Stimulated activated CD4-positive, alpha-beta T cell treated with anti-CD3 and anti-CD28 coated beads, Interleukin-4, amount 100 ng/mL, for 24 hours (primary cell): ENCODE measurements at regions not wholly inside any gene's neighbourhood (a gene's known extent, or its start where the extent isn't known, plus 50 kb on each side); places are given as distances from the start of the nearest gene placed in this dataset.
"Not testable (repeated sequence)": the region's sequence is repeated elsewhere in the genome, so short reads cannot be mapped to it uniquely, and the experiment has no call there.

Source experiments
- DNase-seq: peaks from one replicate; pipeline ENCODE4 v3.0.0-alpha.2; 2020

DNA sequence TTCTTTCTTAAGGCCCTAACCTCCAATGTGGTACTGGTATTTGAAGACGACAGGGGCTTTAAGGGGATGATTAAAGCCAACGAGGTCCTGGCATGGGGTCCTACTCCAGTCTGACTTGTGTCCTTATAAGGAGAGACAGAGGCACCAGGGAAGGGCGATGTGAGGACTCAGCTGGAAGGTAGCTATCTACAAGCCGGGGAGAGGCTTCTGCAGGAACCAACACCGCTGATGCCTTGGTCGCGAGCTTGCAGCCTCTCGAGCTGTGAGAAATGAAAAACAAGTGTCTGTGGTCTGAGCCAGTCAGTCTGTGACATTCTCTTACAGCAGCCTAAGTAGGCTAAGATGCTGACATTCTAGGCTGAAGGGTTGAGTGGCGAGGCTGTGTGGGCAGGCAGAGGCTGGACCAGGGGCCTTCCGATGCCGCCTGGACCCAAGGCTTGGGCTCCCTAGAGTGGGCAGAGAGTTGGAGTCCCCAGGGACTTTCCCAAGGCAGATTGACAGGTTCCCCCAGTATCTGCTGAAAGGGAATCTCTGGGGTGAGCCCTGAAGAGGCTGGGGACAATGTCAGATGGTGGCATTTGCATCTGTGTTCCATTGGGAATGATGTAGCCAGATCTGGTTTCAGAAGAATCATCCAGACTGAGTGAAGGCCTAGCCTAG lies 322.9 kb upstream of the HS6ST1 start:
- no peak for DNase-seq

DNA sequence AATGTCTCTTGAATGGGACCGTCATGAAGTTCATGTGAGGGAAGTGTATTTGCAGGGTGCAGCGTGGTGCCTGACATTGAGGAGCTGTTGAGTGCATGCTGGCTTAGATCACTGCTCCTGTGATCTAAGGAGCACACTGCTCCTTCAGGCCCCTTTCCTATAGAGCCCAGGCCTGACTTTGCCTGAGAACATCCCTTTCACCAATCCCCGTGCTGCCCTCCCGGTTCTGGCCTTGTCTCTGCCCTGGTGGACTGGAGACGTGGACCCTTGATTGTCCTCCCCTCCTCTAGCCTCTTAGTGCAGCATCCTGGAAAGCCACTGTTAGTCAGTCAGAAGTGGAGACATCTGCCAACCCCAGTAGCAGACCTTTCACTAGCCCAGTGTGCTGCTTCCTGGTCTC lies 323.6 kb upstream of the HS6ST1 start:
- no peak for DNase-seq

DNA sequence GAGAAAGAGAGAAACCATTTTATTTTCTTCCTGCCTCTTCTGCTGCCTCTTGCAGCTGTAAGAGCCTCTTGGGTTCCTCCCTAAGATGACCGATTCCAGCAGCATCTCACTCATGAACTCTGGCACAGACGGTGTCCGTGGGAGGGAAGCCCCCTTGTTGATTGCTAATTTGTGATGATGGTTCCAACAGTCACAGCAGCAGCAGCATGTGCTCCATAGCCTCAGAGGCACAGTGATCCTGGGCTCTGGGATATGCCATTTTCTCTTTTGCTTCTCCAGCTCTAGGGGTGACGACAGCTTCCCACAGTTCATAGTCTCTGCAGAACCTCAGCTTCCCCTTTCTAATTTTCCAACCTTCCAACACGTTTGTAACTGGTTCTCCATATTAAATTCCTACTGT lies 324.2 kb upstream of the HS6ST1 start:
- no peak for DNase-seq

DNA sequence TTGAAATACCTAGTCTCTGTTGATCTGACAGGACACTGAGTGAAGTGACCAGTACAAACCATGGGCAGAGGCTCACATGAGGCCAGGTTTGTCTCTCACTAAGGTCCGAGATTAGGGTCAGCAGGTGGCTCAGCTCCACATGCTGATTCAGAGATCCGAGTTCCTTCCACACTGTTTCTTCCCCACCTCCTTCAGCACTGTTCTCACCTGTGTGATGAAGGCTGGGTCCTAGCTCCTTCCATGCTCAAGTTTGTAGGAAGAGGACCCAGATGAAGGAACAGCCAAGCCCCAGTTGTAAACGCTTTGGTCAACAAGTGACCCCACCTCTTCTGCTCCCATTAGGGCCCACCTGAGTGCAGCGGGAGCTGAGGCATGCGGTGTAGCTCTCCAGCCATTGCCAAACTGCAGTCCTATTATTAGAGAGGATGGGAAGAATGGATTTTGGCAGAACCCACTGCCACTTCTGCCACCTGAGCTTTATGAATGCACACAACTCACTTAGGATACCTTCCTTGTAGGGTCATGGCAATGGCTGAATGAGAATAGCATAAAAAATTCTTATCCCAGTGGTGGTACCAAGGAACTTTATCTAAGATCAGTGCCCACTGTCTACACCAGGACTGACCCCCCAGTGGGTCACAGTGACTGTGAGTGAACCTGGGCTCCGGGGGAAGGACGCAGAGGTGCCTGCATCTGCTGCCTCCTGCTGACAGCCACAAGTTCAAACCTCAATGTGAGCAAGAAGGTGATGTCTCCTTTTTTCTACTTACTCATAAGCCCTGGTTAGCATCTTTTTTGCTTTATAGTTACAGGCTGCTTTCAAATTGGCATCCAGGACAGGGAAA lies 324.8 kb upstream of the HS6ST1 start:
- DNase-seq: no peak

DNA sequence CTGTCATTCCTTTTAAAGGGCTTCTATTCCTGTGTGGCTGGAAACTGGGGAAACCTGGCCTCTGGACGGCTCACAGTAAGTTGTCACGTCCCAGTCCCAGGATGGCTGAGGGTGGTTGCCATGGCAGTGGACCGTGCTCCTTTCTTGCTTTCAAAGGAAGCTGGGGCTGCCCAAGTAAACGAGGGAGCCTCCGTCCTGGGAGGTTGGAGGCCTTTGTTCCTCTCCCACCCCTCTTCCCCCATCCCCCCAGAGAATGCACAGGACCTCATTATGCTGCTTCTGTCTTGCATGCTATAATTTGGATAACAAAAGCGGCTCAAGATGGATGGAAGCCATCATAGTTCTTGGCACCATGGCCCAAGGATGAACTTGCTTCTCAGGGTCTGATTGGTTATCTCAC lies 325.5 kb upstream of the HS6ST1 start:
- DNase-seq: no peak

DNA sequence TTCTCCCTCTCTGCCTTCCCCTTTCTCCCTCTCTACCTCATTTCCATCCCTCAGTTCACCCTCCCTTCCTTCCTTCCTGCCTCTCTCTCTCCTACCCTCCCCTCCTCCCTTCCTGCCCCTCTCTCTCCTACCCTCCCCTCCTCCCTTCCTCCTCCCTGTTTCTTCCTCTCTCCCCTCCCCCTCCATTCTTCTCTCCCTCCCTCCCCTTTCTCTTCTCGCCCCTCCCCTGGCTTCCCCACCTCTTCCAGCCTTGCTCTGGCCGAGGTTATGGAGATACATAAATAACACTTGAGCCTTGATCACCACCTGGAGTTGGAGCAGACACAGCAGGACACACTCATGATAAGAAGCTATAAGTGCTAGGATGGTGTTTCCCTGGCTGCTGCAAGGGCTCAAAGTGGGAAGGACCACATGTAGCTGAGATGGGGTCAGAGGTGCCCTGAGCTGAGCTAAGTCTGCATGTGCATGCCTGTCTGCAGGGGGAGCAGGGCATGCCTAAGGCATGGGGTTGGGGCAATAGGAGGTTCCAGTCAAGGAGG lies 326.1 kb upstream of the HS6ST1 start:
- DNase-seq: no peak

DNA sequence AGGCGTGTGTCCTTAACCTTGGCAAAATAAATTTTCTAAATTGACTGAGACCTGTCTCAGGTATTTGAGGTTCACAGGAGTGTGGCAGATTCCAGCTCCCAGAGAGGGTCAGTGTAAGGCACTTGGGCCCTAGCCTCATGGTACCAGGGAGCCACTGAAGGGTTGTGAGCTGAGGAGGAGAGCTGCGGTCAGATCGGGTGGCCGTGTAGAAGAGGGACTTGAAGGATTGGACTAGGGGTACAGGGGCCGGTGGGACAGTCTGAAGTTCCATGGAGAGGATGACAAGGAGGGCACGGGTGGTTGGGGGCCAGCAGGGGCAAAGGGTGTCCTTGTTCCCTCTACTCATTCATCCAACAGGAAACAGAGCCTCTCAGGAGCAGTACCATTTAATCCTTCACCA lies 327.0 kb upstream of the HS6ST1 start:
- DNase-seq: no peak

DNA sequence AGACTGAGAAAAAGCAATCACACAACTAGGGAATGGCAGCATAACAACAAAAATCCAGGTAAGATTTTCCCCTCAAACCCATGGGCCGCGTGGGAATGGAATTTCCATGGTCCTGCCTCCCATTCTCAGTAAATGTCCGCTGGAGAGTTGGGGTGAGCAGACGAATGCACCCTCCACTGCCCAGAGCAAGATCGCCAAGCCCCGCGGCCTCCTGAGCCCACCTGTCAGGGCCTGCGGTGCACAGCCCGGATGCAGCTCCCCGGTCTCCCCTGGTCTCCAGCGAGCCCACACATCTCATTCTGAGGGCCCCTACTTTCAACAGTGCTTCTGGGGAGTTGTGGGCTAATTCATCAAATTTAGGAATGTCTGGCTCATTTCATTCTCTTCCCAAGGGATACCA lies 327.4 kb upstream of the HS6ST1 start:
- no peak for DNase-seq

DNA sequence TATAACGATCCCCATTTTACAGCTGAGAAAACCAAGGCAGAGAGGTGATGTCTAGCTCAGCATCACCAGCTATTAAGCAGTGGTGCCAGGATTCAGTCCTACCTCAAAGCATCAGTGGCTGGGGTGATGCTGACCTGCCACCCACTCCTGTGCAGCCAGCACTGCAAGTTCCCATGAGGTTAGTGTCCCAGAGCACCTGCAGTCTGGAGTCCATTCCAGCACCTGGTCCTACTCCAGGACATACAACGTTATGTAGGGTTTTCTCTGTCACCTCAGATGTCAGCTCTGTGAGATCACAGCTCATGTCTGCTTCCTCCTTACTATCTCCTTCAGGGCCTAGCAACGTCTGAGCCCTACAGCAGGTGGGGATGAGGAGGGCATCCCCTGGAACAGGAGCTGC lies 328.0 kb upstream of the HS6ST1 start:
- DNase-seq: no peak

DNA sequence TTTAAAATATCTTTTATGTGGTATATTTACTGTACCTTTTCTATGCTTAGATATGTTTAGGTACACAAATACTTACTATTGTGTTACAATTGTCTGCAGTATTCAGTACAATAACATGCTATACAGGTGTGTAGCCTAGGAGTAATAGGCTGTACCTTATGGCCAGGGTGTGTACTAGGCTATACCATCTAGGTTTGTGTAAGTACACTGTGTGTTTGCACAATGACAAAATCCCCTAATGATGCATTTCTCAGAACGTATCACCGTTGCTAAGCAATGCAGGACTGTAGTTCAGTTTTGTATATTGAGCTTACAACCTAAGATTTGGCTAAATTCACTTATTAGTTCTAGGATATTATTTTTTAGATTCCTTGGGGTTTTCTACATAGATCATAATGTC lies 332.3 kb upstream of the HS6ST1 start:
- DNase-seq: no peak

DNA sequence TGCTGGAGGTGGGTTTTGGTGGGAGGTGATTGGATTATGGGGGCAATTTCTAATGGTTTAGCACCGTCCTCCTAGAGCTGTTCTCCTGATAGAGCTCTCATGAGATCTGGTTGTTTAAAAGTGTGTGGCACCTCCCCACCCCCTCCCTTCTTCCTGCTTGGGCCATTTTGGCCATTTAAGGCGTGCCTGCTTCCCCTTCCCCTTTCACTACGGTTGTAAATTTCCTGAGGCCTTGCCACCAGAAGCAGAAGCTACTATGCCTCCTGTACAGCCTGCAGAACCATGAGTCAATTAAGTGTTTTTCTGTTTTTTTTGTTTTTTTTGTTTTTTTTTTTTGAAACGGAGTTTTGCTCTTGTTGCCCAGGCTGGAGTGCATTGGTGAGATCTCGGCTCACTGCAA lies 335.7 kb upstream of the HS6ST1 start:
- no peak for DNase-seq

DNA sequence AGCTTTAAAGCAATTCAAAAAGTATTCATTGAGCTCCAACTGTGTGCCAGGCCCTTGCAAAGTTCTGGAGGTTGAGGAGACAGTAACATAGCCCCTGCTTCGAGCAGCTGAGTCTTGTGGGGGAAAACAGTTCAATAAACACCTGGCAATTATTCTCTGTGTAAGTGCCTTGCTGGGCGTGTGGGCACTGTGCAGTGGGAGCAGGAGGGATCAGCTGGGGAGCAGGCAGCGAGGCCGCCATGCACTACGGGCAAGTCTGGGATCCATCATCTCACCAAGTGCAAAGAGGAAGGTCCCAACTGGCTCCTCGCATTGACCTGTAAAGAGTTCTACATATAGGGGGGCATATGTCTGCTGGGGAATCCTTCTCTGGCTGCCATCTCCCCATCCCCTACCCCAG lies 342.2 kb upstream of the HS6ST1 start:
- no peak for DNase-seq

DNA sequence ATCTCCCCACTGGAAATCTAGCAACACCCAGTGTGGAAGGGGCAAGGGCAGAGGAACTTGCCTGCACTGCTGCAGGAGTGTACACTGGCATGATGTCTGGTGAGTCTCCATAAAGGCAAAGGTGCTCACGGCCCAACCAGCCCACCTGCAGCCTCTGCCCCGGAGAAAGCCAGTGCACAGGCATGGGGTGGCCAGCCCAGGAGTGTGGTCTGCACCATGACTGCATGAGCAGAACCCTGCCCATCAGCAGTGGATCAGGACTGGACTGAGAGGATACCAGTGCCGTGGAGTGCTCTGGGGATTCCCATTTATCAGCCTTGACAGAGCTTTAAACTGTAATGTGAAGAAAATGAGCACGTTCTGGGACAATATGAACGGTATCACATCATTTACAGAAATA lies 342.6 kb upstream of the HS6ST1 start:
- DNase-seq: no peak

DNA sequence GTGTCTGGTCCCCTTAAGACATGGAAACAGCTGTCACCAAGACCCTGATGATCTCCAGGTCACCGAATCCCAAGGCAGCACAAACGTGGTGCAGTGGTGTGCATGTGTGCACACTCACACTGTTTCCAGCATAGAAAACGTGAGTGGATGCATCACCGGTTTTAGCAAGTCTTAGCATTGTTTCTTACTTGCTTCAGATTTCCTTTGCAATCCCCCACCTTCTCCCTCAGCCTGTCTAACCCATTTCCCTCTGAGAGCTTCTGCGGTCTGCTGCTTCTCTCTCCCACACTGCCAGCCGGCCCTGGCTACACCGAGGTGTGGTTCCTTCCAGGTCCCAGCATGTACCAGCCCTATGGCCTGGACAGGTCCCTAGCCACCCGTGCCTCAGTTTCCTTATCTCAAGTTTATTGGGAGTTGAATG lies 343.4 kb upstream of the HS6ST1 start:
- no peak for DNase-seq

DNA sequence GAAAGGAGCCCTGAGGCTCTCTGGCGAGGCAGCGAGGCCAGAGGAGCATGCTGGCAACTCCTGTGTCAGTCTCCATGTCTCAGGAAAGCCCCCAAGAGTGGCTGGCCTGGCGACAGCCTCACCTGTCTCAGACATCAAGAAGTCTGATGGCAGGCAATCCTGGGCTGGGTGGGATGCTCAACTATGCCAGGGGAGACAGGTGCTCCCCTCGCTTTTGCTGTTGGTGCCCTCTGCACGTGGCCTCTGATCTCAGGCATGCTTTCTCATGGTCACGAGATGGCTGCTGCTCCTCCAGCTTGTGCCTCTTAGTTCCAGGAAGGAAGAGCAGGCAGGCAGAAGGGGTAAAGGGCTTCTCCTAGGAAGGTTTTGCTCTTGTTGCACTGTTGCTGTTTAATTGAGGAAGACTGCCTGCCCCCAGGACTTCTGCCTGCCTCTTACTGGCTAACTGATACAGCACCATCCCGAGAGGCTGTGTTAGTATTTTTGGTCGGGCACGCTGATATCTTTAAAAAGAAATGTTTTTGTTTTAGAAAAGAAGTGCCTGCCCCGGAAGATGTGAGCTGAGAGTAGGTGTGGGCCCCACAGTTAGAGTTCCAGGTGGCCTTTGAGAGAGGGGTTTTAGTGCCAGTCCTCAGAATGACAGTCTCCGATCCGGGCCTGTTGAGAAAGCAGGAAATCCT lies 344.8 kb upstream of the HS6ST1 start:
- no peak for DNase-seq

DNA sequence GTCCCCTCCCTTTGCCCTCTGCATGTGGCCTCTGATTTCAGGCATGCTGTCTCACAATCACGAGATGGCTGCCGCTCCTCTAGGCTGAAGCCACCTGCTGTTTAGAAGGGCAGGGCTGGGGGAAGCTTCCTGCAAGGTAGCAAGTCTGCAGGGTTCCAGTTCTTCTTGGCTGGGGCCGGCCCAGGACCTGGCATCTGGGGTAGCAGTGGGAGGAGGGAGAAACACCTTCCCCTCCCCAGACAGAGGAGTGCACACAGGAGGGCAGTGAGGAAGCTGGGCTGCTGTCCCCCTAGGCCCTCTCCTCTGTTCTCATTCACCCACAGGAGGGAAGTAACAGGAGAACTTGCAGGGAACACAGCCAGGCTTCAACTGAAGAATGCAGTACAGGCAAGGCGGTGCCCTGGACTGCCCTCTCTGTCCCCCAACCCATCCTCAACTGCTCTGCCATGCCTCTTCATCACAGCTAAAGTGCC lies 345.9 kb upstream of the HS6ST1 start:
- DNase-seq: no peak

DNA sequence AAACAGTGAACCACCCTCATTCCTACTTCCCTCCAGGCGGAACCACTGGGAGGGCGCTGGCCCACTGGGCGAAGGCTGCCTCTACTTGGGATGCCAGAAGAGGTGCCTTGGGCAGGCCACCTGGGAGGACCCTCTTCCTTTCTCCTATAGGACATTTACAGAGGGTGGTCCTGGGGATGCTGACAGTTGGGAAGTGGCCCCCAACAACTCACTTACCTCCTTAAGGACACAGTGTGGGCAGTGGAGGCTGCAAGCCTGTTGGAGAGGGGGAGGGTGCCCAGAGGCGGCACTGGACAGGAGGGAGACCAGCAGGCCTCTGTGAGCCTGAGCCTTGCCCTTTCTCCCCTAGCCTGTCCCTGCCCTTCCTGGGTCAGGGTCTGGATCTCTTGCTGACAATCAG lies 346.4 kb upstream of the HS6ST1 start:
- no peak for DNase-seq

DNA sequence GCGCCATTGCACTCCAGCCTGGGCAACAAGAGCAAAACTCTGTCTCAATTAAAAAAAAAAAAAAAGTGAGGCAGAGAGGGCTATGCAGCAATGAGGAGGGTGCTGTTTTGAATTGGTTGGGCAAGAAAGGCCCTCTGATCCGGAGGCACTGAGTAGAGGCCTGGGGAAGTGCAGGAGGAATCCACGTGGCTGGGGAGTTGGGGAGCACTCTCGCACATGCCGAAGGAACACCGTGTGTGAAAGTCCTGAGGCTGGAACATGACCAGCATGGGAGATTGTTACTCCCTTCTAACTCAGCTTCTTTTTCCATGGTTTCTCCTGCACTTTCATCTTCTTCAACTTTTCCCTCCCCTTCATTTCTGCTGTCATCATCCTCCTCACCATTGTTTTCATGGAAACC lies 347.9 kb upstream of the HS6ST1 start:
- no peak for DNase-seq

DNA sequence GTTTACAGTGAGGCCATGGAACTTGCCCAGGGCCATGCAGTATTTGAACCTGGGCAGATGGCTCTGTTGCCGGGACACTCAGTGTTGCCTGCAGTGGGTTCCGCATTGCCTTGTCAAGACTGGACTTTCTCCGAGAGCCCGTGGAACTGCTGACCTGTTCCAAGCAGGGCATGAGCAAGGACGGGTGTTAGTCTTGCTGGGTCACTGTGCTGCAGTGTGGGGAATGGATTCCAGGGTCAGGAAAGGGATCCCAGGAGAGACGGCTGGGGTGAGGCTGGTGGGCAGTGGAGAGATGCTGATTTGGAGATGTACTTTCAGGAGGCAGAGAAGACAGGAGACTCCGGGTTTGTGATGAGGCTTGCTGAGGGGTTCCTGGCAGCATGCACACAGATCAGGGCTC lies 348.7 kb upstream of the HS6ST1 start:
- no peak for DNase-seq

DNA sequence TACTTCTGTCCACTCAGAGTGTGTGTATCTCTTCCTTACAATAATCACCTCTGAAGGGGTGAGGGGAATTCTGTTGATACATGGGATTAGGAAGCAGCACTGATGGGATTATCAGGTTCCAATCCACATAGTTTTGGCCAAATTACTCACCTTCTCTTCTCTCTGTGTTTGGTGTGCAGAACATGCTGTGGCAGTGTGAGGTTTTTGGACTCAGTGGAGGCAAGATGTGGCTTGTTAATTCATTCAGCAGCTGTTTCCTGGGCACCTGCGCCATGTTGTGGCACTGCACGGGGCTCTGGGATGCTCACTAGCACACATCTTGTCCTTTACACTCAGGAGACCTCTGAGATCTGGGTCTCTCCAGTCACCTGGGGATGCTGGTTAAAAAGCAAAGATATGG lies 350.3 kb upstream of the HS6ST1 start:
- no peak for DNase-seq

DNA sequence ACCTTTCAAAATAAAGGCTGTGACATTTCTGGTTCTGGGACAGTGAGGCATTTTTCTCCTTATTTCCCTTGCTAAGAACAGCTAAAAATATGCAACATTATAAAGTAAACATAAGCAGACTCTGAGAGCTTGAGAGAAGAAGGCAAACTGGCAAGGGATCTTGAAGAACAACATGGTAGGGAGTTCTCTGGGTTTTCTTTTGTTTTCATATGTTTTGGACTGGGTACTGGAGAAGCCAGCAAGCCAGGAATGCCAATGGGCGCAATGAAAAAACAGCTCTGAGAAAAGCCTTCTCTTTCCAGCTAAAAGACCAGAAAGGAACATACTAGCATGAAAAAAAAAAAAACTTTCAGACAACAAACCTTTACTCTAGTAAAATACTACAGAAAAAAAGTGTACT lies 351.4 kb upstream of the HS6ST1 start:
- no peak for DNase-seq

DNA sequence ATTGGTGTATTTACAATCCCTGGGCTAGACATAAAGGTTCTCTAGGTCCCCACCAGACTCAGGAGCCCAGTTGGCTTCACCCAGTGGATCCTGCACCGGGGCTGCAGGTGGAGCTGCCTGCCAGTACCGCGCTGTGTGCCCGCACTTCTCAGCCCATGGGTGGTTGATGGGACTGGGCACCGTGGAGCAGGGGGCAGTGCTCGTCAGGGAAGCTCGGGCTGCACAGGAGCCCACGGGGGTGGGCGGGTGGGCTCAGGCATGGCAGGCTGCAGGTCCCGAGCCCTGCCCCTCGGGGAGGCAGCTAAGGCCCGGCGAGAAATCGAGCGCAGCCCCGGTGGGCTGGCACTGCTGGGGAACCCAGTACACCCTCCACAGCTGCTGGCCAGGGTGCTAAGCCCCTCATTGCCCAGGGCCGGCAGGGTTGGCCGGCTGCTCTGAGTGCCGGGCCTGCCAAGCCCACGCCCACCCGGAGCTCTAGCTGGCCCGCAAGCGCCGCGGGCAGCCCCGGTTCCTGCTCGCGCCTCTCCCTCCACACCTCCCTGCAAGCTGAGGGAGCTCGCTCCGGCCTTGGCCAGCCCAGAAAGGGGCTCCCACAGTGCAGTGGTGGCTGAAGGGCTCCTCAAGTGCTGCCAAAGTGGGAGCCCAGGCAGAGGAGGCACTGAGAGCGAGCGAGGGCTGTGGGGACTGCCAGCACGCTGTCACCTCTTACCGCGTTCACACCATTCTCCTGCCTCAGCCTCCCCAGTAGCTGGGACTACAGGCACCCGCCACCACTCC lies 353.5 kb upstream of the HS6ST1 start:
- DNase-seq: not testable (repeated sequence)

DNA sequence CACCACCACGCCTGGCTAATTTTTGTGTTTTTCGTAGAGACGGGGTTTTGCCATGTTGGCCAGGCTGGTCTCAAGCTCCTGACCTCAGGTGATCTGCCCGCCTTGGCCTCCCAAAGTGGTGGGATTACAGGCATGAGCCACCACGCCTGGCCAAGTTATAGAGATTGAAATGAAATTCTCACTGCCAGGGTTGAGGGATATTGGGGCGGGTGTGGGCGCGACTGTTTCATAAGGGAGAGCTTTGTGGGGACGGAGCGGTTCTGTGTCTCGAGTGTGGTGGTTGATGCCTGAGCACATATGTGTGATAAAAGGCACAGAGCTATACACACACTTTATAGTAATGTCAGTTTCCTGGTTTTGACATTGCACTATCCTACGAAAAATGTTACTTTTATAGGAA lies 361.0 kb upstream of the HS6ST1 start:
- DNase-seq: not testable (repeated sequence)
